GM23248 (cell line): ENCODE measurements at regions not wholly inside any gene's neighbourhood (a gene's known extent, or its start where the extent isn't known, plus 50 kb on each side); places are given as distances from the start of the nearest gene placed in this dataset.

ENCODE experiments used
- EZH2 ChIP-seq: fragments of 200-600 bp; sonication (generic); IDR thresholded peaks from 2 replicates; pipeline ENCODE4 v1.6.1; 2018; ENCODE audit warnings: antibody characterized with exemption, mild to moderate bottlenecking; ENCODE audit not compliant: insufficient read depth, poor library complexity, severe bottlenecking
- EZH2phosphoT487 ChIP-seq: fragments of 200-600 bp; sonication (generic); IDR thresholded peaks from 2 replicates; pipeline ENCODE4 v1.6.1; 2018; ENCODE audit warnings: antibody characterized with exemption, moderate library complexity, mild to moderate bottlenecking, low read depth; ENCODE audit not compliant: insufficient read depth

DNA sequence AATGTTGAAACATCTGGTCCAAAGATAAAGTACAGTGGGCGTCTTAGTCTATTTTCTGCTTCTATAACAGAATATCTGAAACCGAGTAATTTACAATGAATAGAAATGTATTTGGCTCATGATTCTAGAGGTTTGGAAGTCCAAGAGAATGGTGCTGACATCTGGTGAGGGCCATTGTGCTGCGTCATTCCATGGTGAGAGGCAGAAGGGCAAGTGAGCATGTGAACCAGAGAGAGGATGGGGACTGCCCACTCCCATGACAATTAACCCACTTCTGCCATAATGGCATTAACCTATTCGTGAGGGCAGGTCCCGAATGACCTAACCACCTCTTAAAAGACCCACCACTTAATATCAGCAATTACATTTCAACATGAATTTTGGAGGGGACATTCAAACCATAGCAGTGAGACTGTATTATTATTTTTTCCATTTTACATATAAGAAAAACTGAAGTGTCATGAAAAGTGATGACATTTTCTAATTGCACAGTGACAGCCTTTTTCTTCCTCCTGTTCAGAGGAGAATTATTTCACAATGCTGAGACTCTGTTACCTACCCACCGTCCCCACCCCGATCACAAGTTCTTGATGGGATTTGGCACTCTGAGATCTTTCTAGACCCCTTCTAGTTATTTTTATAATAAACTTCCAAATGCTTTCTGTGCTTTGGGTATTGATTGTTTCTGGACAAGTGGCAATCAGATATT, 238.8 kb downstream of the RPLP1 start:
- TF ChIP-seq EZH2phosphoT487 (no peak), EZH2 (no peak)
